GM19438 (cell line): ENCODE measurements at regions not wholly inside any gene's neighbourhood (a gene's known extent, or its start where the extent isn't known, plus 50 kb on each side); places are given as distances from the start of the nearest gene placed in this dataset.

Experiments used
- ATAC-seq: cut with Tn5 transposase; IDR thresholded peaks from one replicate; pipeline ENCODE4 v1.9.1; 2021; ENCODE audit warnings: low read depth; ENCODE audit not compliant: unreplicated experiment

- no peak for ATAC-seq
Observed at GRCh38 chr11:80519596-80520506, 1079.0 kb upstream of the TENM4 start.

- ATAC-seq = no peak
Observed at GRCh38 chr11:80517701-80518100, 1076.9 kb upstream of the TENM4 start.

GRCh38 chr11:80515097-80515496 is 1074.3 kb upstream of the TENM4 start:
- no peak for ATAC-seq

- no peak for ATAC-seq
Observed at GRCh38 chr11:80512491-80512890, 1071.7 kb upstream of the TENM4 start.

- no peak for ATAC-seq
Observed at GRCh38 chr11:80505771-80506170, 1064.9 kb upstream of the TENM4 start.

GRCh38 chr11:80503990-80504389 is 1063.2 kb upstream of the TENM4 start:
- ATAC-seq = no peak

GRCh38 chr11:80502511-80502910 is 1061.7 kb upstream of the TENM4 start:
- no peak for ATAC-seq

GRCh38 chr11:80495116-80495515 is 1054.3 kb upstream of the TENM4 start:
- no peak for ATAC-seq

GRCh38 chr11:80487952-80488351 is 1047.1 kb upstream of the TENM4 start:
- ATAC-seq = no peak

- no peak for ATAC-seq
Observed at GRCh38 chr11:80486678-80487077, 1045.8 kb upstream of the TENM4 start.

- no peak for ATAC-seq
Observed at GRCh38 chr11:80477178-80477577, 1036.3 kb upstream of the TENM4 start.

GRCh38 chr11:80473562-80473961 is 1032.7 kb upstream of the TENM4 start:
- ATAC-seq = no peak

GRCh38 chr11:80469871-80470270 is 1029.0 kb upstream of the TENM4 start:
- ATAC-seq = no peak

- ATAC-seq = no peak
Observed at GRCh38 chr11:80466570-80466969, 1025.7 kb upstream of the TENM4 start.

GRCh38 chr11:80462211-80462610 is 1021.4 kb upstream of the TENM4 start:
- no peak for ATAC-seq

GRCh38 chr11:80458376-80458775 is 1017.5 kb upstream of the TENM4 start:
- ATAC-seq = no peak

- no peak for ATAC-seq
Observed at GRCh38 chr11:80457823-80458222, 1017.0 kb upstream of the TENM4 start.

GRCh38 chr11:80455818-80456217 is 1015.0 kb upstream of the TENM4 start:
- ATAC-seq = no peak

GRCh38 chr11:80451105-80451504 is 1010.3 kb upstream of the TENM4 start:
- no peak for ATAC-seq

GRCh38 chr11:80448709-80449108 is 1007.9 kb upstream of the TENM4 start:
- ATAC-seq = no peak

GRCh38 chr11:80443177-80443576 is 1002.3 kb upstream of the TENM4 start:
- no peak for ATAC-seq

- ATAC-seq = no peak
Observed at GRCh38 chr11:80441821-80442220, 1001.0 kb upstream of the TENM4 start.
